SK-N-SH treated with all-trans-retinoic acid at 6 μM for 48 hours (cell line): ENCODE measurements at regions not wholly inside any gene's neighbourhood (a gene's known extent, or its start where the extent isn't known, plus 50 kb on each side); places are given as distances from the start of the nearest gene placed in this dataset.

Source experiments
- ATAC-seq: fragments of 200-7000 bp; cut with Tn5 transposase; 3 replicates; pipeline ENCODE4 v1.9.1; 2020; ENCODE audit warnings: mild to moderate bottlenecking, moderate library complexity
- BACH2 ChIP-seq: fragments of 250-450 bp; sonication (Bioruptor Pico); IDR thresholded peaks from 2 replicates; pipeline ENCODE4 v1.9.0; 2021; ENCODE audit warnings: mild to moderate bottlenecking, borderline replicate concordance
- CSDC2 ChIP-seq: fragments of 250-450 bp; sonication (Bioruptor Pico); IDR thresholded peaks from 2 replicates; pipeline ENCODE4 v1.5.0; 2020; ENCODE audit warnings: mild to moderate bottlenecking, moderate library complexity
- ESRRG ChIP-seq: fragments of 250-450 bp; sonication (Bioruptor Pico); IDR thresholded peaks from 2 replicates; pipeline ENCODE4 v1.6.1; 2021; ENCODE audit warnings: mild to moderate bottlenecking
- GLIS3 ChIP-seq: fragments of 250-450 bp; sonication (Bioruptor Pico); IDR thresholded peaks from 2 replicates; pipeline ENCODE4 v1.5.0; 2020; ENCODE audit warnings: mild to moderate bottlenecking, moderate library complexity
- ISL1 ChIP-seq: fragments of 250-450 bp; sonication (Bioruptor Pico); IDR thresholded peaks from 2 replicates; pipeline ENCODE4 v2.1.2; 2022; ENCODE audit warnings: mild to moderate bottlenecking, moderate library complexity
- OSR1 ChIP-seq: fragments of 250-450 bp; sonication (Bioruptor Pico); IDR thresholded peaks from 2 replicates; pipeline ENCODE4 v1.8.0; 2022; ENCODE audit warnings: moderate library complexity, mild to moderate bottlenecking, inconsistent platforms
- PATZ1 ChIP-seq: fragments of 250-450 bp; sonication (Bioruptor Pico); IDR thresholded peaks from 2 replicates; pipeline ENCODE4 v1.8.0; 2020; ENCODE audit warnings: mild to moderate bottlenecking, moderate library complexity, borderline replicate concordance
- PPARA ChIP-seq: fragments of 250-450 bp; sonication (Bioruptor Pico); IDR thresholded peaks from 2 replicates; pipeline ENCODE4 v1.5.0; 2020; ENCODE audit warnings: mild to moderate bottlenecking, borderline replicate concordance
- RARB ChIP-seq: fragments of 250-450 bp; sonication (Bioruptor Pico); IDR thresholded peaks from 2 replicates; pipeline ENCODE4 v1.8.0; 2021; ENCODE audit warnings: mild to moderate bottlenecking, moderate library complexity
- SNAI2 ChIP-seq: fragments of 250-450 bp; sonication (Bioruptor Pico); IDR thresholded peaks from 2 replicates; pipeline ENCODE4 v1.5.0; 2020; ENCODE audit warnings: mild to moderate bottlenecking, moderate library complexity
- TSHZ2 ChIP-seq: fragments of 250-450 bp; sonication (Bioruptor Pico); IDR thresholded peaks from 2 replicates; pipeline ENCODE4 v1.5.0; 2020; ENCODE audit warnings: mild to moderate bottlenecking, moderate library complexity
- ZC3H10 ChIP-seq: fragments of 250-450 bp; sonication (Bioruptor Pico); IDR thresholded peaks from 2 replicates; pipeline ENCODE4 v1.5.1; 2021; ENCODE audit warnings: mild to moderate bottlenecking, moderate library complexity
- ZFP3 ChIP-seq: fragments of 250-450 bp; sonication (Bioruptor Pico); IDR thresholded peaks from 2 replicates; pipeline ENCODE4 v1.5.0; 2020; ENCODE audit warnings: mild to moderate bottlenecking, moderate library complexity
- ZFP30 ChIP-seq: fragments of 450-650 bp; formaldehyde crosslinking; IDR thresholded peaks from 2 replicates; pipeline ENCODE4 v1.5.0; 2022; ENCODE audit warnings: mild to moderate bottlenecking, moderate library complexity
- ZNF565 ChIP-seq: fragments of 450-650 bp; formaldehyde crosslinking; conservative IDR thresholded peaks from 2 replicates; pipeline ENCODE4 v1.5.0; 2020; ENCODE audit warnings: low read depth, mild to moderate bottlenecking, moderate library complexity
- ZNF70 ChIP-seq: fragments of 450-650 bp; formaldehyde crosslinking; IDR thresholded peaks from 2 replicates; pipeline ENCODE4 v1.5.0; 2020; ENCODE audit warnings: mild to moderate bottlenecking, moderate library complexity
- ZNF8 ChIP-seq: fragments of 450-650 bp; formaldehyde crosslinking; IDR thresholded peaks from 2 replicates; pipeline ENCODE4 v1.5.0; 2020; ENCODE audit warnings: mild to moderate bottlenecking, moderate library complexity
- TF ChIP-seq, protein P1 (sequence below): fragments of 250-450 bp; sonication (Bioruptor Pico); IDR thresholded peaks from 2 replicates; pipeline ENCODE4 v1.5.1; 2021; ENCODE audit warnings: mild to moderate bottlenecking, moderate library complexity
- TF ChIP-seq, protein P2 (sequence below): fragments of 250-450 bp; sonication (Bioruptor Pico); IDR thresholded peaks from 2 replicates; pipeline ENCODE4 v1.5.1; 2020; ENCODE audit warnings: low read depth, mild to moderate bottlenecking, moderate library complexity

GRCh38 chr1:81455481-81455880, 345.3 kb upstream of the ADGRL2 start (continued):
- no peak for TF ChIP-seq ZFP3 (CRISPR knock-in tag)
- TF ChIP-seq, protein P1, sequence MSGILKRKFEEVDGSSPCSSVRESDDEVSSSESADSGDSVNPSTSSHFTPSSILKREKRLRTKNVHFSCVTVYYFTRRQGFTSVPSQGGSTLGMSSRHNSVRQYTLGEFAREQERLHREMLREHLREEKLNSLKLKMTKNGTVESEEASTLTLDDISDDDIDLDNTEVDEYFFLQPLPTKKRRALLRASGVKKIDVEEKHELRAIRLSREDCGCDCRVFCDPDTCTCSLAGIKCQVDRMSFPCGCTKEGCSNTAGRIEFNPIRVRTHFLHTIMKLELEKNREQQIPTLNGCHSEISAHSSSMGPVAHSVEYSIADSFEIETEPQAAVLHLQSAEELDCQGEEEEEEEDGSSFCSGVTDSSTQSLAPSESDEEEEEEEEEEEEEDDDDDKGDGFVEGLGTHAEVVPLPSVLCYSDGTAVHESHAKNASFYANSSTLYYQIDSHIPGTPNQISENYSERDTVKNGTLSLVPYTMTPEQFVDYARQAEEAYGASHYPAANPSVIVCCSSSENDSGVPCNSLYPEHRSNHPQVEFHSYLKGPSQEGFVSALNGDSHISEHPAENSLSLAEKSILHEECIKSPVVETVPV (CRISPR knock-in tag): no peak

- ATAC-seq: no peak
- TF ChIP-seq ZNF8 (CRISPR knock-in tag) (no peak), TSHZ2 (no peak), ZFP30 (CRISPR knock-in tag) (no peak), PATZ1 (CRISPR knock-in tag) (no peak), ZNF565 (no peak), OSR1 (no peak), ISL1 (CRISPR knock-in tag) (no peak), BACH2 (no peak), PPARA (CRISPR knock-in tag) (no peak), GLIS3 (CRISPR knock-in tag) (no peak), ZC3H10 (no peak), ESRRG (no peak)
- TF ChIP-seq, protein P2, sequence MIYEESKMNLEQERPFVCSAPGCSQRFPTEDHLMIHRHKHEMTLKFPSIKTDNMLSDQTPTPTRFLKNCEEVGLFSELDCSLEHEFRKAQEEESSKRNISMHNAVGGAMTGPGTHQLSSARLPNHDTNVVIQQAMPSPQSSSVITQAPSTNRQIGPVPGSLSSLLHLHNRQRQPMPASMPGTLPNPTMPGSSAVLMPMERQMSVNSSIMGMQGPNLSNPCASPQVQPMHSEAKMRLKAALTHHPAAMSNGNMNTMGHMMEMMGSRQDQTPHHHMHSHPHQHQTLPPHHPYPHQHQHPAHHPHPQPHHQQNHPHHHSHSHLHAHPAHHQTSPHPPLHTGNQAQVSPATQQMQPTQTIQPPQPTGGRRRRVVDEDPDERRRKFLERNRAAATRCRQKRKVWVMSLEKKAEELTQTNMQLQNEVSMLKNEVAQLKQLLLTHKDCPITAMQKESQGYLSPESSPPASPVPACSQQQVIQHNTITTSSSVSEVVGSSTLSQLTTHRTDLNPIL: no peak
- TF ChIP-seq, protein P1 (CRISPR knock-in tag): no peak
These were observed 346.8 kb upstream of the ADGRL2 start for GRCh38 chr1:81453971-81454370.

- no peak for ATAC-seq
- TF ChIP-seq PATZ1 (CRISPR knock-in tag): no peak
- TF ChIP-seq ZNF70 (CRISPR knock-in tag): no peak
- no peak for TF ChIP-seq ZC3H10
- no peak for TF ChIP-seq CSDC2 (CRISPR knock-in tag)
- TF ChIP-seq ZFP3 (CRISPR knock-in tag): no peak
- no peak for TF ChIP-seq RARB
- no peak for TF ChIP-seq SNAI2
- no peak for TF ChIP-seq TSHZ2
These were observed 347.4 kb upstream of the ADGRL2 start for GRCh38 chr1:81453367-81453703.
